ENCODE measurements at regions not wholly inside any gene's neighbourhood (a gene's known extent, or its start where the extent isn't known, plus 50 kb on each side); places are given as distances from the start of the nearest gene placed in this dataset.

GRCh38 chr3:5517921-5518320 is 330.4 kb downstream of the EDEM1 start:
- TF ChIP-seq CTCF (IDR thresholded peaks at IDR 0.05): no peak
- no peak for TF ChIP-seq POLR2A (IDR thresholded peaks at IDR 0.05)

All from testis (tissue), 2 donors.